Lung (tissue), 11 donors: ENCODE measurements at regions not wholly inside any gene's neighbourhood (a gene's known extent, or its start where the extent isn't known, plus 50 kb on each side); places are given as distances from the start of the nearest gene placed in this dataset.

Experiments used
- ATAC-seq: fragments of 200-7000 bp; cut with Tn5 transposase; one replicate; pipeline ENCODE4 v1.9.1; 2020; ENCODE audit warnings: moderate number of reproducible peaks; ENCODE audit not compliant: insufficient read depth, low FRiP score
- DNase-seq, 3 donors: peaks; one replicate each; pipeline ENCODE4 v3.0.0-alpha.2; 2013 to 2017
- H3K27ac ChIP-seq, 2 donors: one replicate each; pipeline ENCODE4 v1.5.1; 2013; ENCODE audit warnings: mild to moderate bottlenecking in 2 of 2, moderate library complexity in 2 of 2, control low read depth in 1 of 2, inconsistent platforms in 1 of 2, low read depth in 1 of 2, low read length in 1 of 2
- H3K27me3 ChIP-seq, 3 donors: one replicate each; pipeline ENCODE4 v1.5.1; 2013; ENCODE audit warnings: low read length in 2 of 3; ENCODE audit not compliant: control insufficient read depth in 3 of 3, insufficient read depth in 3 of 3
- H3K36me3 ChIP-seq, 4 donors: one replicate each; pipeline ENCODE4 v1.5.1; 2013; ENCODE audit warnings: low read length in 4 of 4, mild to moderate bottlenecking in 1 of 4, moderate library complexity in 1 of 4; ENCODE audit not compliant: control insufficient read depth in 4 of 4, insufficient read depth in 4 of 4
- H3K4me1 ChIP-seq, 5 donors: one replicate each; pipeline ENCODE4 v1.5.1; 2013; ENCODE audit warnings: low read length in 5 of 5, mild to moderate bottlenecking in 2 of 5, moderate library complexity in 1 of 5; ENCODE audit not compliant: control insufficient read depth in 5 of 5, insufficient read depth in 5 of 5
- H3K4me3 ChIP-seq: one replicate; pipeline ENCODE4 v1.5.1; 2013; ENCODE audit warnings: mild to moderate bottlenecking, control low read depth, moderate library complexity
- H3K9ac ChIP-seq, 2 donors: one replicate each; pipeline ENCODE4 v1.5.1; 2013; ENCODE audit warnings: low read length in 2 of 2, control low read depth in 1 of 2; ENCODE audit not compliant: insufficient read depth in 1 of 2
- H3K9me3 ChIP-seq, 4 donors: one replicate each; pipeline ENCODE4 v1.5.1; 2013; ENCODE audit warnings: low read length in 3 of 4, mild to moderate bottlenecking in 1 of 4, moderate library complexity in 1 of 4; ENCODE audit not compliant: control insufficient read depth in 4 of 4, insufficient read depth in 3 of 4
- CTCF ChIP-seq: IDR thresholded peaks from 2 replicates; pipeline ENCODE4 v1.5.1; 2012; ENCODE audit warnings: mild to moderate bottlenecking; ENCODE audit errors: control extremely low read depth, extremely low read depth
- WGBS, 2 donors: extraction: QIAGEN DNeasy Blood & Tissue Kit; methylation state at CpG; one replicate each; pipeline ENCODE4 v1.1.7; 2013; 5-methylcytosine and 5-hydroxymethylcytosine counted together
- donor health status: control.
- donor health status: control.
- donor health status: Bipolar disorder and iron deficiency.
- donor health status: healthy.
- donor health status: DM: yes; HTN: yes; CAD: no.

GRCh38 chr4:152243896-152244595 is 291.8 kb downstream of the FBXW7 start:
- no peaks in the 10 kb centered on the region for H3K27me3 ChIP-seq
- ATAC-seq (peak; percentile 82), DNase-seq (peak in 2 of 3 donors; percentile 11 to 42)
- no peak for TF ChIP-seq CTCF
- 40 to 52% methylated on average over 11 of the region's 11 CpGs for WGBS, 2 donors
- no peaks in the 10 kb centered on the region for H3K9me3 ChIP-seq
- H3K4me3 ChIP-seq, result no peak overlapping the region
- peaks cover 0 to 8% (median 0%) of the 10 kb centered on the region in 5 donors for H3K4me1 ChIP-seq
- no peak overlapping the region for H3K27ac ChIP-seq
- no peaks in the 10 kb centered on the region for H3K36me3 ChIP-seq
- H3K9ac ChIP-seq, result no peak overlapping the region

- Histone ChIP-seq H3K27me3 (no peaks in the 10 kb centered on the region), H3K9me3 (no peaks in the 10 kb centered on the region), H3K4me3 (no peak overlapping the region), H3K9ac (no peak overlapping the region), H3K36me3 (no peaks in the 10 kb centered on the region), H3K4me1 (peaks cover 0 to 8% (median 0%) of the 10 kb centered on the region in 5 donors), H3K27ac (no peak overlapping the region)
- DNase-seq (no peak), ATAC-seq (no peak)
- no peak for TF ChIP-seq CTCF
- 56 to 68% methylated on average over 2 of the region's 2 CpGs for WGBS, 2 donors
These were observed 292.7 kb downstream of the FBXW7 start for GRCh38 chr4:152243206-152243605.

GRCh38 chr4:152240232-152240631 is 295.7 kb downstream of the FBXW7 start:
- ATAC-seq (no peak), DNase-seq (peak in 2 of 3 donors; percentile 13 to 19)
- Histone ChIP-seq H3K4me3 (no peak overlapping the region), H3K27ac (no peak overlapping the region), H3K27me3 (no peaks in the 10 kb centered on the region), H3K9ac (no peak overlapping the region), H3K9me3 (no peaks in the 10 kb centered on the region), H3K36me3 (no peaks in the 10 kb centered on the region), H3K4me1 (peaks cover 0 to 8% (median 0%) of the 10 kb centered on the region in 5 donors)
- 85 to 86% methylated on average over 1 of the region's 1 CpG for WGBS, 2 donors
- no peak for TF ChIP-seq CTCF

- Histone ChIP-seq H3K4me1 (peaks cover 0 to 3% (median 0%) of the 10 kb centered on the region in 5 donors), H3K9me3 (no peaks in the 10 kb centered on the region), H3K4me3 (no peak overlapping the region), H3K27me3 (no peaks in the 10 kb centered on the region), H3K27ac (no peak overlapping the region), H3K36me3 (no peaks in the 10 kb centered on the region), H3K9ac (no peak overlapping the region)
- ATAC-seq (no peak), DNase-seq (no peak)
- TF ChIP-seq CTCF, result no peak
These were observed 296.7 kb downstream of the FBXW7 start for GRCh38 chr4:152239216-152239615.
